Renal pelvis (tissue), 1 donor: ENCODE measurements at regions not wholly inside any gene's neighbourhood (a gene's known extent, or its start where the extent isn't known, plus 50 kb on each side); places are given as distances from the start of the nearest gene placed in this dataset.
"Not testable (repeated sequence)": the region's sequence is repeated elsewhere in the genome, so short reads cannot be mapped to it uniquely, and the experiment has no call there.

Experiments
- DNase-seq: peaks from one replicate; pipeline ENCODE4 v3.0.0-alpha.2; 2013

DNA sequence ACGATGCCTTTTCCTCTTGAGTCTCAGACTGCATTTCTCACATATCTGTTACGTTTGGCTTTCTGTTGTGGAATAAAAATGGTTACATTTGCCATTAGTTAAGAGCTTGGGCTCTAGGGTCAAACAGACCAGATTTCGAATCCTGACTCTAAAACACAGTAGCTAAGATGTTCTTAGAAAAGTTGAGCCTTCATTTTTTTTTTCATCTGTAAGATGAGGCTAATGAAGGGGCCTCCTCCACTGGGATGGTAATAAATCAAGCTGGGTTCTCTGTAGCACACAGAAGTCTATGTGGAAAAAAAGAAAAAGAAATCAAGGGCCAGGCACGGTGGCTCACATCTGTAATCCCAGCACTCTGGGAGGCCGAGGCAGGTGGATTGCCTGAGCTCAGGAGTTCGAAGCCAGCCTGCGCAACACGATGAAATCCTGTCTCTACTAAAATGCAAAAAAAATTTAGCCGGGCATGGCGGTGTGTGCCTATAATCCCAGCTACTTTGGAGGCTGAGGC, 49.9 kb upstream of the CAPRIN1 start:
- DNase-seq: peak; percentile 57

DNA sequence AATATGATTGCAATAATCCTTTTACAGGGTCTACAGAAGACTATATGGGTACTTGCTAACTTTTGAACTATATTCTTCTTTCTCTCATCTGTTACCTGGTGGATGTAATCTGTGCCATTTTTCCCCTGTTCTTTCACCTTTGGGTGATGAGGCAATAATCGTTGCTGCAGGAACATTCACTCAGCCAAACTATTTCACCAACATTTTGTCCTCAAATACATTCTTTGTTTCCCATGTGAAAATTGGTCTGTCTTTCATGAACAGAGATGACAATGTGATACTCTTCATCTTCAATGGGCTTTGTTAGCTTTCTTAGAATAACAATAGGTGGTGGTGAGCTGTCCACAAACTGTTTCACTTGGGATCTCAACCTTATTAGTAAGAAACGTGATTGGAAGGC, 52.1 kb upstream of the CAPRIN1 start:
- no peak for DNase-seq

DNA sequence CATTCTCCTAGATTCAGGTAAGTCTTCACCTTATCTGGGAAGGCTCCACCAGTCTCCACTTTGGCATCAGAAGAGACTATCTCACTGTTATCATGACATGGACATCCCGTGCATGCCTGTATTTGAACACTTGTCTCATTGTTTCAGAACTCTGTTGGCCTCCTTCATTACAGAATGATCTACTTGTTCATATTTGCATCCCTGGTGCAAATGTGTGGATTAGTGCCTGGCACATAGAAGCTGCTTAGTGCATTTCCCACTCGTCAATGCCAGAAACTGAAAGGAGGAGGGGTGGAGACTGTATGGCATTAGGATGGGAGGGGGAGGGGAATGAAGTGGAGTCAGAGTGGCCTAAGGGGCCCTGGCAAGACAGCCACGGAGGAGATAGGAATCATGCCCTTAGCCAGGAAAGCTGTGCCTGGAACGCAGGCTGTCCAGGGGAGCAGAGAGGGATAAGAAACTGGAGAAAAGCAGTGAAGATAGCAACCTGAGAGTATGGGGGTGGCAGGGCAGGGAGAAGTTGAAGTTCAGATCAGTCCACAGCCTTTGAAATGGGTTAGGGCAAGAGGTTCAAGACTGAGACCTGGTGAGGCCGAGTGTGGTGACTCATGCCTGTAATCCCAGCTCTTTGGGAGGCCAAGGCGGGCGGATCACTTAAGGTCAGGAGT, 53.8 kb upstream of the CAPRIN1 start:
- no peak for DNase-seq

DNA sequence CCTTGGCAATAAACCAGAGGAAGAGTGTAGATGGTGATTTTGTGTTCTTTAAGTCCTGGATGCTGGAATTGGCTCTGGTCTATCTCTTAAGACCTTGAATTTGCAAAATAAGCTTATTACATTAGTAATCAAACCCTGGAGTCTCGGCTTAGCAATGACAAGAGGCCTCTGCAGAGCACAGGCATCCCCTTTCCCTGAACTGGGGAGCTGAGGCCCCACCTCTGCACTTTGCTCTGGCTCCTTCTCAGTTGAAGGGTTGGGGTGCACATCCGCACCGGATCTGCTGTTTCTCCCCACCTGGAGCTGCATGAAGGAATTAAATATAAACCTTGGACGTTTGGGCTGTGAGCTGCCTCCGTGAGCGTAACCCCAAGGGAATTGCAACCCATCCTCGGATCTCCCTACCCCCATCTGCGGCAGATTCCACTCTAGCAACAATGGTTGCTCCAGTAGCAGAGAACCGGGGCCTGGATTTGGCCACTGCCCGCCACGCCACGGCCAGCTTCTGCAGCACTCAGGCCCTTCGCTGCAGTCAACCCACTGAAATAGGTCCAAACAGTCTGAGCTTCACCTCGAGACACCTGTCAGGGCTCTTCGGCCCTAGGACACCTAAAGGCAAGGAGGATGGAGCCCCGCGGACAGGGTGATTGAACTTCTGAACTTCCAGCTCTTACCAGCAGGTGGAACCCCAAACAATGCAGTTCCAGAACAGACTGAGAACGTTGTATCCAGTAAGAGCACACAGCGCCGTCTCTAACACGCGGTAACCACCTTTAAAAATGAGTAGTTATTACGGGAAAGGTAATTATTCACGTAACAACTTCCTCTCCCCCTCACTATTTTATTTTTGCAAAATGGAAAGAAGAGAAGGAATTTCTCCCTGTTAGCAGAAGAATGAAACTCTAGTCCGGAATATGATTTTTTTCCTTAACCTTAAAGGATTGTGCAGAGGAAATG, 54.8 kb upstream of the CAPRIN1 start:
- DNase-seq: peak; percentile 67

DNA sequence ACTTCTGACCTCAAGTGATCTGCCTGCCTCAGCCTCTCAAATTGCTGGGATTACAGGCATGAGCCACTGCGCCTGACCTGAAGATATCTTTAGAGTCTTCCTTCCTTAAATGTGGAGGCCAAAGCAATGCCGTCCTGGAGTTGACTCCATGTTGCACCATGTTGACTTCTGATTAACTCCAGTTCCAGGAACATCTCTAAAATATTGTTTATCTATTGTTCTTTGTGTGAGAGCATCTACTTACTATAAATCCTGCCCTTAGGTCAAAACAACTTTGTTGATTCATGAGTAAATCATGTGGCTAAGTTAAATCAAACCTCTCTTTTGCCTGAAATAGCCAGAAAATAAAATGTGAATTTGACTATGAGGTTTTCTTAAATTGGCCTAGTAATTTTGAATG, 56.6 kb upstream of the CAPRIN1 start:
- DNase-seq: no peak

DNA sequence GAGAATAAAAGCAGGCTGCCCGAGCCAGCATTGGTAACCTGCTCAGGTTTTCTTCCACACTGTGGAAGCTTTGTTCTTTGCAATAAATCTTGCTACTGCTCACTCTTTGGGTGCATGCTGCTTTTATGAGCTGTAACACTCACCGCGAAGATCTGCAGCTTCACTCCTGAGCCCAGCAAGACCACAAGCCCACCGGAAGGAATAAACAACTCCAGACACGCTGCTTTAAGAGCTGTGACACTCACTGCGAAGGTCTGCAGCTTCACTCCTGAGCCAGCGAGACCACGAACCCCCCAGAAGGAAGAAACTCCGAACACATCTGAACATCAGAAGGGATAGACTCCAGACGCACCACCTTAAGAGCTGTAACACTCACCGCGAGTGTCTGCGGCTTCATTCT, 60.4 kb upstream of the CAPRIN1 start:
- DNase-seq: not testable (repeated sequence)

DNA sequence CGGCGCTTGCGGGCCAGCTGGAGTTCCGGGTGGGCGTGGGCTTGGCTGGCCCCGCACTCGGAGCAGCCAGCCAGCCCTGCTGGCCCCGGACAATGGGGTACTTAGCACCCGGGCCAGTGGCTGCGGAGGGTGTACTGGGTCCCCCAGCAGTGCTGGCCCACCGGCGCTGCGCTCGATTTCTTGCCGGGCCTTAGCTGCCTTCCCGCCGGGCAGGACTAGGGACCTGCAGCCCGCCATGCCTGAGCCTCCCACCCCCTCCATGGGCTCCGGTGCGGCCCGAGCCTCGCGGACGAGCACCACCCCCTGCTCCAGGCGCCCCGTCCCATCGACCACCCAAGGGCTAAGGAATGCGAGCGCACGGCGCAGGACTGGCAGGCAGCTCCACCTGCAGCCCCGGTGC, 61.4 kb upstream of the CAPRIN1 start:
- DNase-seq: not testable (repeated sequence)

DNA sequence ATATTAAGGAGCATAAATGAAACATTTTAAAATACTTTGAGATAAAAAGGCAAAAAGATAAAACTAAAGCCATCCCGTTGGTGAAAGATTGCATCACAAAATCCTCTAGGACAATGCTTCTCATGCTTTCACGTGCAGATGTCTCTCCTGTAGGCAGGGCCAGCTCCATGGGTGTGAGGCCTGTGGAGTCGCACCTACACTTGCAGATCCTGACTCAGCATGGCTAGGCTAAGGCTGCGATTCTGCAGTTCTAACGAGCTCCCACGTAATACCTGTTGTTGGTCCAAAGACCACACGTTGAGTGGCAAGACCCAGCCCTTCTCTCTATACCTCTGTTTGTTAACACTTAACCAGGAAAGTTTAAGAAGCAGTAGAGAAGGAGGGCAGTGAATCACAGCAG, 62.1 kb upstream of the CAPRIN1 start:
- DNase-seq: no peak

DNA sequence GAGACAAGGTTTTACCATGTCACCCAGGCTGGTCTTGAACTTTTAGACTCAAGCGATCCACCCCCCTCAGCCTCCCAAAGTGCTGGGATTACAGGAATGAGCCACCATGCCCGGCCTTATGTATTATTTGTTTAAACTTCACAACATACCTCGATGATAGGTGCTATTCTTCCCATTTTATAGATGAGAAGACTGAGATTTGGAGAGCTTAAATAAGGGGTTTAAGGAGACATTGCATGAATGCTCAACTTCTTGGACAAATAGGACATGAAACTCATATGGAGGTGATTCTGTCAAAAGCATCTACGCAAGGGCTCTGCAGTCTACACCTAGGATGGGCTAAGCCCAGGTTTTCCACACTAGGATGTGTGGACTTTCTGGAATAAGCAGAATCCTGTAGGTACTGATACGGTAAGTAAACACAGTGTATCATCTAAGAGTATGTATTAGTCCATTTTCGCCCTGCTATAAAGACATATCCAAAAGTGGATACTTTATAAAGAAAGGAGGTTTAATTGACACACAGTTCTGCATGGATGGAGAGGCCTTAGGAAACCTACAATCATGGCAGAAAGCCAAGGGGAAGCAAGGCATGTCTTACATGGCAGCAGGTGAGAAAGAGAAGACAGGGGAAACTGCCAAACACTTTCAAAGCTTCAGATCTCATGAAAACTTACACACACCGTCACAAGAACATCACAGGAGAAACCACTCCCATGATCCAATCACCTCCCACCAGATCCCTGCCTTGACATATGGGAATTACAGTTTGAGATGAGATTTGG, 62.8 kb upstream of the CAPRIN1 start:
- DNase-seq: no peak

DNA sequence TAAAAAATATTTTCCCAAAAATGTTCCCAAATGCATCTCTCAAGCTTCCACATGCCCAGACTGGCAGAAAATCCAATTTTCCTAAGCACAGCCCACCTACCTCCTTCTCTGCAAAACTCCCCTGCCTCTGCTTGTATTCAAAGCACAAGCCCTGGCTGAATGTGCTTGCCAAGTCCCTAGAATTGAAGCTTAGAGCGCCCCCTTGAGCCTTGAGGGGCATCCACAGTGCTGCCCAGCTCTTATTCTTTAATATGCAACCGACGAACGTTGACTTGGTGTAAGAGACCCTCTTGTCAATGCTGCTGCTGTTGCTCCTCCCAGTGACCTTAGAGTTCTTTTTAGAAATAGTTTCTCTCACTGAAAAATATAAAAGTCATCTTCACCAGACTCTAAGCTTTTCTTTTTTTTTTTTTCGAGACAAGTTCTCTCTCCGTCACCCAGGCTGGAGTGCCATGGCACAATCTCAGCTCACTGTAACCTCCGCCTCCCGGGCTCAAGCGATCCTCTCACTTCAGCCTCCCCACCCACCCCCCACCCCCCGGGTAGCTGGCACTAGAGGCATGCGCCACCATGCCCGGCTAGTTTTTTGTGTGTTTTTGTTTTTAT, 63.5 kb upstream of the CAPRIN1 start:
- DNase-seq: peak; percentile 81

DNA sequence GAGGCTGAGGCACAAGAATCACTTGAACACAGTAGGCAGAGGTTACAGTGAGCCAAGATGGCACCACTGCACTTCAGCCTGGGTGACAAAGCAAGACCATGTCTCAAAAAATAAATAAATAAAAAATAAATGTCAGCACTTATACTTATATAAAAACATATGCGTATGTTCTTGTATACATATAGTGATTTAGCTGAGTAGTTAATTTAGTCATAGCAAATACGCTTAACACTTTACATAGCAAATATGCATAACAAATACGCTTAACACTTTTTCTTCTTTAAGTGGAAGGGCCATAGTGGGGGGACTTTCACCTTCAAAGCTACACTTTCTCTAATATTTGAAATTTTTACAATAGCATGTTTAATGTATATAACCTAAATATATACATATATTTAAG, 64.0 kb upstream of the CAPRIN1 start:
- DNase-seq: no peak

DNA sequence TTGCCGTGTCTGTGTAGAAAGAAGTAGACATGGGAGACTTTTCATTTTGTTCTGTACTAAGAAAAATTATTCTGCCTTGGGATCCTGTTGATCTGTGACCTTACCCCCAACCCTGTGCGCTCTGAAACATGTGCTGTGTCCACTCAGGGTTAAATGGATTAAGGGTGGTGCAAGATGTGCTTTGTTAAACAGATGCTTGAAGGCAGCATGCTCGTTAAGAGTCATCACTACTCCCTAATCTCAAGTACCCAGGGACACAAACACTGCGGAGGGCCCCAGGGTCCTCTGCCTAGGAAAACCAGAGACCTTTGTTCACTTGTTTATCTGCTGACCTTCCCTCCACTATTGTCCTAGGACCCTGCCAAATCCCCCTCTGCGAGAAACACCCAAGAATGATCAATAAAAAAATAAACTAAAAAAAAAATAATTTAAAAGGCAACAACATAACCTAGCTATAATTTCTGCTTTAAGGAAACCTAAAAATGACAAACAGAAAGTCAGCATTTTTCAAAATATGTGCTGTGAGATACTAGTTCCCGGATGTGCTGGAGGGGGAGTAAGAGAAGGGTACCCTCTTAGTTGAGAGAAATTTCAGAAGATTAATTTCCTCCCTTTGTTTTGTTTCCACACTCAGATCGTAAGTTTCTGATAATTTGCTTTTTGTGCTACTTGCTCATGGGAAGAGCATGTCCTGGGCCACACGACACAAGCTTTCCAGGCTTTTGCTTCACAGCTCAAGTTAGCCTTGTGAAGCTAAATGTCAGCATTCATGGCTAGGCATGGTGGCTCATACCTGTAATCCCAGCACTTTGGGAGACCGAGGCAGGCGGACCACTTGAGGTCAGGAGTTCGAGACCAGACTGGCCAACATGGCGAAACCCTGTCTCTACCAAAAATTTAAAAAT, 64.7 kb upstream of the CAPRIN1 start:
- not testable (repeated sequence) for DNase-seq

DNA sequence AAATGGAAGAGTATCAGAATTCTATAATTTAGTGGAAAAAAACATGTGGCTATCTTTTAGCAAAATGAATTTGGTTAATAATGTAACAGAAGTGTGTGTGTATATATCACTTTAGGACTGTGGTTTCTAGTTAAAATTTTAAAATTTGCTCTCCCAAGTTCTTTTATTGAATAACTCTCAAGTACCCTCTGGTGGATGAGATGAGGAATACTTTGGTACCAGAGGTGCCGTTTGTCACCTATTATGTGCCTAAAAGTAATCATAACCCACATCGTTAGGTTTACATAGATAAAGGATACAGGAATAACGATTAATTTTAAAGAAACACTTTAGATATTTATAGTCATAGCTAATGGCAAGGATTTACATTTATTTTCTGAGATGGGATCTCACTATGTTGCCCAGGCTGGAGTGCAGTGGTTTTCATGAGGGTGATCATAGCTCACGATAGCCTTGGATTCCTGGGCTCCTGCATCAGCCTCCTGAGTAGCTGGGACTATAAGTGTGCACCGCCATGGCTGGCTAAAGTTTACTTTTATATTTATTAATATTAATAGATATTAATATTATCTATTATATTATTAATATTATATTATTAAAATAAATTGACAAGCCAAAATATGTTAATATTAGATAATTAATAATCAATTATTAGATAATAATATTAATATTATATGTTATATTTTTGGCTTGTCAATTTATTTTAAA, 66.7 kb upstream of the CAPRIN1 start:
- no peak for DNase-seq

DNA sequence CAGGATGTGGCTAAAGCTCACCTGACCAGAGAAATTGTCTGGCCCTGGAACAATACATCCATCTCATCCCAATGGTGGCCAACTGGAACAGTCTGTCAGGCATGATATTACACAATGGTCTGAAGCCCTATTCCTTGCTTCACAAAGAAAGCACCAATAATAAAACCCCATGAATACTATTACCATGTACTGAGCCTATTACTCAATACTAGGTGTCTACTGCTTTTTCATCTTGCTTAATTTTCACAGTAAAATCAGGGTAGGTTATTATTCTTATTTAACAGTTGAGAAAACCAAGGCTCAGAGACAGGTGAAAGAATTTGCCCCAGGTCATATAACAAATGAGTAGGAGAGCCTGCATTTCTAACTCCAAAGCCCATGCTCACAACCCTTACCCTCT, 68.9 kb upstream of the CAPRIN1 start:
- no peak for DNase-seq

DNA sequence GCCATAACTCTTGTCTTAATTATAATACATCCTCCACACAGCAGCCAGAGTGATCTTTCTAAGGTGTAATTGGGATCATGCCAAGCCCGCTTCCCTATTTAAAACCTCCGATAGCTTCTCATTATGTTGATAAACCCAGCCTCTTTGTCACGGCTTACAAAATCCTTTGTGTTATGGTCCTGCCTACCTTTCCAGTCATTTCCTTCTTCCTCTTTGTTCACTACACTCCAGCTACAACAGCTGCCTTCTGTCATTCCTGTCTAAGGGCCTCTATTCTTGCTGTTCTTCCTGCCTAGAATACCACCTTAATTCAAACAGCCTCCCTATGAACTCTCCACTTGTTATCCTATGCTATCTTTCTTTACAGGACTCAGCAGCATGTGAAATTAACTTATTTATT, 70.6 kb upstream of the CAPRIN1 start:
- peak; percentile 61 for DNase-seq

DNA sequence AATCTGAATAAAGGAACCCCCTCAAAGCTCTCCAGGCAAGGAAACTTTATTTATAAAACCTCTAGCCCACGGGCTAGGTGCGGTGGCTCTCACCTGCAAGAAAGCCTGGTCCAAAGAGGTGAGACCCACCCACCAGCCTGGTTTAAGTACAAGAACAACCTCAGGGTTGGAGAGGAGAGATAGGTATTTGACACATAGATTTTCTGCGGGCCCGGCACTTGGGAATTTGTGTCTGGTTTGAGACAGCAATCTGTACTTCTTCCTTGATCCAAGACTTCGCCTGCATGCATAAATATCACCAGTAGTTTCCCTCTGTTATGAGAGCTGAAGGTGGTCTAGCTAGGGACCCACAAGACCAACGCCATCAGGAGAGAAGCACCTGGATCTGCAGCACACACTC, 73.2 kb upstream of the CAPRIN1 start:
- no peak for DNase-seq

DNA sequence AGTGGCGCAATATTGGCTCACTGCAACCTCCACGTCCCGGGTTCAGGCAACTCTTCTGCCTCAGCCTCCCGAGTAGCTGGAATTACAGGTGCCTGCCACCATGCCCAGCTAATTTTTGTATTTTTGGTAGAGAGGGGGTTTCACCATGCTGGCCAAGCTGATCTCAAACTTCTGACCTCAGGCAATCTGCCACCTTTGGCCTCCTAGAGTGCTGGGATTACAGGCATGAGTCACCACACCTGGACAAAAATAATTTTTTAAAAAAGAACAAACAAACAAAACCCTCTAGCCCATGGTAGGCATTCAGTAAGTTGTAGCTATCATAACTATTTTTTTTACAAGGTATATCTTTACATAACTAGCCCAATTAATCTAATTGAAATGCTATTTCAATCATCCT, 73.9 kb upstream of the CAPRIN1 start:
- no peak for DNase-seq

DNA sequence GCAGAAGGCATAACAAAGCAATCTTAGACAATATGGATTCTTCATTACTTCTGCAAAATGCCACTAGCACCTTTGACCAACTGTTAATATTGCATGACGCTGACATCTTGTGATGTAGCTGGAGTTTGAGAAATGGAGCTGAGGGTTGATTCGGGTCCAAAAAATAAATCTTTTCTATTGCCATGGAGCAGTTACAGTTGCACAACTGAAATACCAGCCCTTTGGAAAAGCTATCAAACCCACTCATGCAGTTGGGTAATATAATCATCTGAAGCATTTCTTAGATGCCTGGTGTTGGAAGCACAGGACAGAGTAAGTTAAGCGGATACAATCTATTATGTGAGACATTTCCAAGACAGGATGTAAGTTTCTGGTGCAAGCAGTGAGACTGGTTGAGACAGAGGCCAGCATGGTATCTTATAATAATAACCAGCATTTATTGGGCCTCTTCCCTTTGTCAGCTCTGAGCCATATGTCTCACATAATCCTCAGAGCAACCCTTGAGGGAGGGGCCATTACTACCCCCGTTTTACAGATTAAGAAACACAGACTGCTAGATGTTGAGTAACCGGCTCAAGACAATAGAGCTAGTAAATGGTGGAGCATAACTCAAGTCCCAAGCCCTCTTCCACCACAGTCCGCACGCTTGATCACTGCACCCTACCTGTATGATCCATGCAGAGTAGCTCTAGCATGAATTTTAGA, 74.9 kb upstream of the CAPRIN1 start:
- DNase-seq: peak; percentile 83

DNA sequence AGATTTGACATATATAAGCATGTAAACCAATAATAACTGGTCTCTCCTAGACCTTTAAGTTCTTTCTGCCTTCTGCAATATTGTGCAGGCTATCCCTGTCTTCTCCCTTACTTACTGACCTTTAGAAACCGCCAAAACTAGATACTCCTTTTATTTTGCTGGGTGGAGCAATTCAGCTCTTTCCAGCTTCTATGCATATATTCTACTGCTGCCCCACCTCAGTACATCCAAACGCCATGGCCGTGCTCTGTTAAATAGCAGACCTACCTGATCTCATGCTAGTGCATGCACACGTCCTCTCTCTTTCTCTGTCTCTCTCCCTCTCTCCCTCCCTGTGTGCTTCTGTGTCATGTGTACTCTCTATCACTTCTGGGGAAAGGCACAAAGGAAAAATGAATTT, 76.7 kb upstream of the CAPRIN1 start:
- no peak for DNase-seq
